GM11168 (cell line): ENCODE measurements at regions not wholly inside any gene's neighbourhood (a gene's known extent, or its start where the extent isn't known, plus 50 kb on each side); places are given as distances from the start of the nearest gene placed in this dataset.
"Not testable (repeated sequence)": the region's sequence is repeated elsewhere in the genome, so short reads cannot be mapped to it uniquely, and the experiment has no call there.

ENCODE experiments used
- in situ Hi-C: fragments of 300-500 bp; cut with MboI; formaldehyde crosslinking; loops from one replicate; pipeline ENCODE4 v1.12.0; 2022; ENCODE audit warnings: low sequenced_read_pairs; ENCODE audit not compliant: unreplicated experiment

GRCh38 chr1:222865718-222866117 lies 50.9 kb downstream of the DISP1 start:
- in situ Hi-C loops: no loop called here

GRCh38 chr1:222867316-222867715 lies 52.5 kb downstream of the DISP1 start:
- in situ Hi-C loops: no loop called here

GRCh38 chr1:222876182-222876581 lies 61.3 kb downstream of the DISP1 start:
- in situ Hi-C loops: no loop called here

GRCh38 chr1:222877854-222878253 lies 63.0 kb downstream of the DISP1 start:
- in situ Hi-C loops: no loop called here

- in situ Hi-C loops: no loop called here
Observed at GRCh38 chr1:222880587-222880986, 65.7 kb downstream of the DISP1 start.

GRCh38 chr1:222886194-222886854 lies 71.5 kb downstream of the DISP1 start:
- in situ Hi-C loops: no loop called here

- in situ Hi-C loops: no loop called here
Observed at GRCh38 chr1:222886878-222887351, 72.1 kb downstream of the DISP1 start.

GRCh38 chr1:222889440-222889839 lies 74.6 kb downstream of the DISP1 start:
- in situ Hi-C loops: no loop called here

- in situ Hi-C loops: no loop called here
Observed at GRCh38 chr1:222890716-222891115, 75.9 kb downstream of the DISP1 start.

GRCh38 chr1:222891578-222891977 lies 76.7 kb downstream of the DISP1 start:
- in situ Hi-C loops: no loop called here

- in situ Hi-C loops: no loop called here
Observed at GRCh38 chr1:222892137-222892769, 77.4 kb downstream of the DISP1 start.

- in situ Hi-C loops: no loop called here
Observed at GRCh38 chr1:222893255-222893654, 78.4 kb downstream of the DISP1 start.

GRCh38 chr1:222894331-222894730 lies 79.5 kb downstream of the DISP1 start:
- in situ Hi-C loops: no loop called here

GRCh38 chr1:222896630-222897526 lies 82.0 kb downstream of the DISP1 start:
- in situ Hi-C loops: no loop called here

GRCh38 chr1:222897527-222898190 lies 82.8 kb downstream of the DISP1 start:
- in situ Hi-C loops: no loop called here

- in situ Hi-C loops: no loop called here
Observed at GRCh38 chr1:222898191-222898527, 83.3 kb downstream of the DISP1 start.

- in situ Hi-C loops: no loop called here
Observed at GRCh38 chr1:222899471-222899870, 84.6 kb downstream of the DISP1 start.

- in situ Hi-C loops: no loop called here
Observed at GRCh38 chr1:222904451-222904850, 89.6 kb downstream of the DISP1 start.

GRCh38 chr1:222905151-222905550 lies 90.3 kb downstream of the DISP1 start:
- in situ Hi-C loops: no loop called here

- in situ Hi-C loops: not testable (repeated sequence)
Observed at GRCh38 chr1:222906271-222906739, 91.5 kb downstream of the DISP1 start.
